ENCODE measurements at regions not wholly inside any gene's neighbourhood (a gene's known extent, or its start where the extent isn't known, plus 50 kb on each side); places are given as distances from the start of the nearest gene placed in this dataset.

DNA sequence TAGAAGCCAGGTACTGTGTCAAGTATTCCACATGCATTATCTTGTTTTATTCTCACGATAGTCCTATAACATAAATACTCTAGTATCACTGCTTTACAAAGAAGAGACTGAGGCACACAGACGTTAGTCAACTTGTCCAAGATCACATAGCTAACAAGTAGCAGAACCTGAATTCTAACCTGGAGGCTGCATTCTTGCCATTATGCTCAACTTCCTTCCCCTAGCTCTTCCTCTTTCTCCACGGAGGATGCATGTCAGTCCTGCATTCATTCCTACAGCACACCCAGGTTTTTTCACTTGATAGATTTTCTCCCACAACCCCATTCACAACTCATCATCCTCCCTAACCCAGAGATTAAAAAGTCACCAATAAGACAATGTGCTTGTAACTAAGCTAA, 388.5 kb upstream of the NFE2L3 start:
- WGBS, 2 donors: 42 to 46% methylated on average over 3 of the region's 3 CpGs
- Histone ChIP-seq H3K36me3 (no peaks in the 10 kb centered on the region), H3K4me1 (peaks cover 0 to 12% (median 0%) of the 10 kb centered on the region in 3 donors), H3K9me3 (no peaks in the 10 kb centered on the region), H3K4me3 (no peak overlapping the region), H3K27me3 (no peaks in the 10 kb centered on the region), H3K27ac (no peak overlapping the region)
- intact Hi-C loops (cut with DNase I): no loop called here
- TF ChIP-seq, protein P1, sequence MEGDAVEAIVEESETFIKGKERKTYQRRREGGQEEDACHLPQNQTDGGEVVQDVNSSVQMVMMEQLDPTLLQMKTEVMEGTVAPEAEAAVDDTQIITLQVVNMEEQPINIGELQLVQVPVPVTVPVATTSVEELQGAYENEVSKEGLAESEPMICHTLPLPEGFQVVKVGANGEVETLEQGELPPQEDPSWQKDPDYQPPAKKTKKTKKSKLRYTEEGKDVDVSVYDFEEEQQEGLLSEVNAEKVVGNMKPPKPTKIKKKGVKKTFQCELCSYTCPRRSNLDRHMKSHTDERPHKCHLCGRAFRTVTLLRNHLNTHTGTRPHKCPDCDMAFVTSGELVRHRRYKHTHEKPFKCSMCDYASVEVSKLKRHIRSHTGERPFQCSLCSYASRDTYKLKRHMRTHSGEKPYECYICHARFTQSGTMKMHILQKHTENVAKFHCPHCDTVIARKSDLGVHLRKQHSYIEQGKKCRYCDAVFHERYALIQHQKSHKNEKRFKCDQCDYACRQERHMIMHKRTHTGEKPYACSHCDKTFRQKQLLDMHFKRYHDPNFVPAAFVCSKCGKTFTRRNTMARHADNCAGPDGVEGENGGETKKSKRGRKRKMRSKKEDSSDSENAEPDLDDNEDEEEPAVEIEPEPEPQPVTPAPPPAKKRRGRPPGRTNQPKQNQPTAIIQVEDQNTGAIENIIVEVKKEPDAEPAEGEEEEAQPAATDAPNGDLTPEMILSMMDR (IDR thresholded peaks at IDR 0.05): no peak
- no peak for TF ChIP-seq POLR2A (IDR thresholded peaks at IDR 0.05)
- no peak for DNase-seq

DNA sequence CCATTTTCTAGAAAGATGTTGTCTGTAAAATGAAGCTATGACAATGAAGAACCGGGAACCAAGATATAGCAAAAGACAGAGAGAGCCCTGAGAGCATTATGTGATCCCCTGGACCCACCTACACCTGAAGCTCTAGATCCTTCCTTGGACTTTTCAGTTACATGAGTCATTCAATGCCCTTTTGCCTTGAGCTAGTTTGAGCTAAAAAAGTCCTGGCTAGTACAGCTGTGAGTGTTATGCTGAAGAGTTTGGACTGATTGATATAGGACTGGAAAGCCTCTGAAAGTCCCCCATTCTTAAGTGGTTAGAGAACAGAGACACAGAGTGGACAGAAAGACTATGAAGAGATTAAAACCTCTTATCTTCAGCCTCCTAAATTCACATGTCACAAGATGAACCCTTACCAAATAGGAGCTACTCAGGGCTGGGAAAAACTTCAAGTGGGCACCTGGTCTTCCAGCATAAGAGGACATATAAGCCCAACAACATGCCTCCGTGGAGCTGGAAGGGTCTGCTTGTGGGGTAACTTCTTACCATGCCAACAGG, 386.8 kb upstream of the NFE2L3 start:
- Histone ChIP-seq H3K27me3 (no peaks in the 10 kb centered on the region), H3K9me3 (no peaks in the 10 kb centered on the region), H3K4me3 (no peak overlapping the region), H3K36me3 (no peaks in the 10 kb centered on the region), H3K4me1 (peaks cover 0 to 1% (median 0%) of the 10 kb centered on the region in 3 donors), H3K27ac (no peak overlapping the region)
- intact Hi-C loops (cut with DNase I): no loop called here
- 35 to 64% methylated on average over 2 of the region's 2 CpGs for WGBS, 2 donors
- TF ChIP-seq POLR2A (IDR thresholded peaks at IDR 0.05): no peak
- TF ChIP-seq, protein P1 (IDR thresholded peaks at IDR 0.05): no peak
- DNase-seq: no peak

DNA sequence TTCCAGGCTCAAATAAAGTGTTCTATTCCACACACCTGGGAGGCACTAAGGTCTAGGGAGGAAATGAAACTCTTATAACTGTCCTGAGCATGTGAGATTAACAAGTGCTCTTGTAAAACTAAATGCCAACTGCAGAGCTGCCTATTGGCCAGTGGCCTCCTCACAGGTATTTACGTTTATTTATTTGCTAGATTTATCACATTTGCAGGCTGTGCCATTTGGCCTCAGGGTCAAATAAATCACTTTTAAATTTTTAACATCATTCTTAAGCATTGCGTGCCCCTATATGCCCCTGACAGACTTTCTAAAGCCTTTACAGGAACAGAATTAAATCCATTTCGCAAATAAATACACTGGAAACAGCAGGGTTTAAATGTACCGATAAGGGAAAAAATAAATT, 381.8 kb upstream of the NFE2L3 start:
- Histone ChIP-seq H3K27ac (peak overlapping the region in 3 of 4 donors; percentile 13 to 25 (median 14)), H3K27me3 (no peaks in the 10 kb centered on the region), H3K4me1 (peaks cover 0 to 7% (median 0%) of the 10 kb centered on the region in 3 donors), H3K9me3 (no peaks in the 10 kb centered on the region), H3K4me3 (no peak overlapping the region), H3K36me3 (no peaks in the 10 kb centered on the region)
- 19 to 49% methylated on average over 4 of the region's 4 CpGs for WGBS, 2 donors
- intact Hi-C loops (cut with DNase I): no loop called here
- TF ChIP-seq, protein P1 (IDR thresholded peaks at IDR 0.05): no peak
- no peak for TF ChIP-seq POLR2A (IDR thresholded peaks at IDR 0.05)
- DNase-seq: no peak

DNA sequence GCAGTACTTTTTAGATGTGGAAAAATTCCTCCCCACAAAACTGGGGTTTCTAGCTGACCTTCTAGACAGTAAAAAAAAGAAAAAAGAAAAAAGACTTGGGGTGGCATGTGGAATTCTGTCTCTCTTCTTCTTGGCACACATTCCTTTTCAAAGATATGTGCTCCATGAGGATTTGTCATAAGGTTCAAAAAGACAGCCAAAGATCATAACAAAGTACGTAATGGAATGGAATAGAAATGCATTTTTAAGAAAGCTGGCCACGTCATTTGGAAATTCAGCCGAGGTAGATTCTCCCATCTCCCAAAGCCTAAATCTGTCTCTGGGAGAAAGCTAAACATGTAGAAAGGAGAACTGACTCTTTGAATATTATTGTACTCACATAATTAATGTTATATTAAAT, 381.3 kb upstream of the NFE2L3 start:
- Histone ChIP-seq H3K4me3 (no peak overlapping the region), H3K36me3 (no peaks in the 10 kb centered on the region), H3K9me3 (no peaks in the 10 kb centered on the region), H3K27me3 (no peaks in the 10 kb centered on the region), H3K4me1 (peaks cover 0 to 7% (median 0%) of the 10 kb centered on the region in 3 donors), H3K27ac (peak overlapping the region in 1 of 4 donors; percentile 25)
- no peak for DNase-seq
- intact Hi-C loops (cut with DNase I): no loop called here
- 43 to 47% methylated on average over 3 of the region's 3 CpGs for WGBS, 2 donors
- TF ChIP-seq POLR2A (IDR thresholded peaks at IDR 0.05): no peak
- TF ChIP-seq, protein P1 (IDR thresholded peaks at IDR 0.05): no peak

DNA sequence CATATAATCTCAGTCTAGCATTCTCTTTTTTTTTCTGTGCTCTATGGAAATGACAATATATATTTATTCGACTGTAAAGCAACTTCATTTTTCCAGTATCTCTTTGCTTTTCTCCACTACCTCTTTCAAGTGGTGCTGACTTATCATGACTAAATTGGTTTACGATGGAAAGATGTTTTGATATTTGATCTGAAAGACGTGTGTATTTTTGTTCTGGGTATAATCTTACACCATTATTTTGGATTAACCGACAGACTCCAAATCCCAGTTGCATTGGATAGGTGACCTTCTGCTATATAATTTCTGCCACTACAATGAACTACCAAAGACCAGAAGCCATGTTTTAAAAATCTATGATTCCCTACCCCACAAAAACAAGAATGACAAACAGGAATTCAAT, 380.5 kb upstream of the NFE2L3 start:
- 79 to 80% methylated on average over 4 of the region's 4 CpGs for WGBS, 2 donors
- H3K9me3 ChIP-seq: no peaks in the 10 kb centered on the region
- peaks cover 0 to 7% (median 2%) of the 10 kb centered on the region in 3 donors for H3K4me1 ChIP-seq
- H3K27me3 ChIP-seq: no peaks in the 10 kb centered on the region
- intact Hi-C loops (cut with DNase I): no loop called here
- no peak for TF ChIP-seq POLR2A (IDR thresholded peaks at IDR 0.05)
- TF ChIP-seq, protein P1 (IDR thresholded peaks at IDR 0.05): no peak
- DNase-seq: no peak
- H3K36me3 ChIP-seq: no peaks in the 10 kb centered on the region
- H3K4me3 ChIP-seq: no peak overlapping the region
- H3K27ac ChIP-seq: no peak overlapping the region
